ENCODE measurements at regions not wholly inside any gene's neighbourhood (a gene's known extent, or its start where the extent isn't known, plus 50 kb on each side); places are given as distances from the start of the nearest gene placed in this dataset.

GRCh38 chr12:67433385-67434175 lies 164.4 kb downstream of the CAND1 start:
- TF ChIP-seq CTCF (IDR thresholded peaks at IDR 0.05) = no peak
- no peak for TF ChIP-seq ZFX (IDR thresholded peaks at IDR 0.05; ENCODE audit: borderline replicate concordance)

Data from 22Rv1 (cell line).